ENCODE measurements at regions not wholly inside any gene's neighbourhood (a gene's known extent, or its start where the extent isn't known, plus 50 kb on each side); places are given as distances from the start of the nearest gene placed in this dataset.
"Not testable (repeated sequence)": the region's sequence is repeated elsewhere in the genome, so short reads cannot be mapped to it uniquely, and the experiment has no call there.

DNA sequence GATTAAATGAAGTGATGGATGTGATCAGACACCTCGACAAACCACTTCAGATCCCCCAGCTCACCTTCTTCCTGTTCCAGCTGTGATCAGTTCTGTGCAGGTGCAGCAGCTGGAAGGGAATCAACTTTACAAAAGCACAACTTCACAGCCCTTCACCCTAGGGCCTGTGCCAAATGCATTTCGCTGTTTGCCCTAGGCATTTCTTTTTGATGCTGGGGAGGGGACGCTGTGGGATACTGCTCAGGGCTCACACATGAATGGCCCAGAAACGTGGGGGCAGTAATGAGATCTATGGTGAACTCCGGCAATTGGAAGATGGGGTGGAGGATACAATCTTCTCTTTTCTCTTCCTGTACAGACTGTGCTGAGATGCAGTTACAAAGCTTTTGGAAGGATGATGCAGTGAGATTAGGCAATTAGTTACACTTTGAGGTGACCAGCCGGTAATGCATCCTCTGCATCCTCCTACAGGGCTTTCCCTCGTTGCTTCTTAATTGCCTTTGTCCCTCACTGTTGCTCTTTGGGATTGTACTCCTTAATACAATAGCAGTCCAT, 215.1 kb upstream of the PITX2 start:
- DNase-seq (ENCODE audit: extremely low read depth, low read depth, low spot score) = no peak

- DNase-seq (ENCODE audit: extremely low read depth, low read depth, low spot score) = no peak
Observed at GRCh38 chr4:110840221-110840654, 217.4 kb upstream of the PITX2 start.

- DNase-seq (ENCODE audit: extremely low read depth, low read depth, low spot score) = no peak
Observed at GRCh38 chr4:110848787-110849186, 225.9 kb upstream of the PITX2 start.

- DNase-seq (ENCODE audit: extremely low read depth, low read depth, low spot score) = no peak
Observed at GRCh38 chr4:110849461-110849860, 226.6 kb upstream of the PITX2 start.

GRCh38 chr4:110850461-110851442, 227.9 kb upstream of the PITX2 start:
- DNase-seq (ENCODE audit: extremely low read depth, low read depth, low spot score) = no peak

DNA sequence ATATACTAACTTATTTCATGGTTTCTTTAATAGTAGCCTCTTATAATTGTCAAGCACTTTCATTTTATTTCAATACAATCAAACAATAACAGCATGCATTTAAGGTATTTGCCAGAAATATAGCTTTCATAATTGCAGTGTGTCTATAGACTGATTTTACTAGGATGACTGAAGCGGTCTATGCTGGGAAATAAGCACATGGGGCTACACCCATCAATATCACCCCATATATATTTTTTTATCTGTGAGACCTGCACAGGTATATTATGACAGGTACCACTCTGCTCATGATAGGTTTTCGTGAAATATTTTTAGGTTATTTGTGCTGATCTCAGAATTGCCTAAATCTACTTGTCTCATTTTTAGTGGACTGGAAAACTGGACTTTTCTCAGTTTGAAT, 229.1 kb upstream of the PITX2 start:
- no peak for DNase-seq (ENCODE audit: extremely low read depth, low read depth, low spot score)

- DNase-seq (ENCODE audit: extremely low read depth, low read depth, low spot score) = no peak
Observed at GRCh38 chr4:110852793-110853192, 229.9 kb upstream of the PITX2 start.

- no peak for DNase-seq (ENCODE audit: extremely low read depth, low read depth, low spot score)
Observed at GRCh38 chr4:110853242-110853641, 230.4 kb upstream of the PITX2 start.

- DNase-seq (ENCODE audit: extremely low read depth, low read depth, low spot score) = no peak
Observed at GRCh38 chr4:110854021-110854678, 231.3 kb upstream of the PITX2 start.

- DNase-seq (ENCODE audit: extremely low read depth, low read depth, low spot score) = no peak
Observed at GRCh38 chr4:110860125-110860524, 237.2 kb upstream of the PITX2 start.

- no peak for DNase-seq (ENCODE audit: extremely low read depth, low read depth, low spot score)
Observed at GRCh38 chr4:110860901-110861300, 238.0 kb upstream of the PITX2 start.

DNA sequence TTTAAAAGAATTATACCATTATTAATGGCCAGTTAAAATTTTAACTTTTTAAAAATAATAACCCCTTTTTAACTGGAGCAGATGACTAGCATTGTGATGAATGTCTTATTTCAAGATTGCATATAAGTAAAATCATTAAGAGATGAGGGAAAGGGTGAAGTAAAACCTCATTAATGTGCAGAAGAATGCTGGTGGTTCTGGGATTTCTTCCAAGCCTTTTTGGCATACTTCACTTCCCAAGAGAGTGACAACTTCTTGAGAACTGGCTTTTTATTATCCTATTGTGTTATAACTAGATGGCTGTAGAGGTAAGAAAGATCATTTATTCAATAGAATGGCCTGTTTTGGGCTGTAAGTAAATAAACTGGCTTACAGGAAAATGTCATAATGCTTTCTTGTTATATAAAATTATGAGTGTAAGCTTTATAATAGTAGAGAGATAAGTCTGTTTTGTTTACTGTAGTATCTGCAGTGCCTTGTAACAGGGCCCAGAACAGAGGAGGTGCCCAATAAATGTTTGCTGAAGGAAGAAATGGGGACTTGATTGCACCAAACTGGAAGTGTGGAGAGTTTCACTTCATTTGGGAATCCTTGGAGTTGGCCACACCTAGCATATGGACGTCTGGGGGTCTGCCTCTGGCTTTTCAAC, 242.9 kb upstream of the PITX2 start:
- no peak for DNase-seq (ENCODE audit: extremely low read depth, low read depth, low spot score)

GRCh38 chr4:110867251-110867960, 244.5 kb upstream of the PITX2 start:
- no peak for DNase-seq (ENCODE audit: extremely low read depth, low read depth, low spot score)

DNA sequence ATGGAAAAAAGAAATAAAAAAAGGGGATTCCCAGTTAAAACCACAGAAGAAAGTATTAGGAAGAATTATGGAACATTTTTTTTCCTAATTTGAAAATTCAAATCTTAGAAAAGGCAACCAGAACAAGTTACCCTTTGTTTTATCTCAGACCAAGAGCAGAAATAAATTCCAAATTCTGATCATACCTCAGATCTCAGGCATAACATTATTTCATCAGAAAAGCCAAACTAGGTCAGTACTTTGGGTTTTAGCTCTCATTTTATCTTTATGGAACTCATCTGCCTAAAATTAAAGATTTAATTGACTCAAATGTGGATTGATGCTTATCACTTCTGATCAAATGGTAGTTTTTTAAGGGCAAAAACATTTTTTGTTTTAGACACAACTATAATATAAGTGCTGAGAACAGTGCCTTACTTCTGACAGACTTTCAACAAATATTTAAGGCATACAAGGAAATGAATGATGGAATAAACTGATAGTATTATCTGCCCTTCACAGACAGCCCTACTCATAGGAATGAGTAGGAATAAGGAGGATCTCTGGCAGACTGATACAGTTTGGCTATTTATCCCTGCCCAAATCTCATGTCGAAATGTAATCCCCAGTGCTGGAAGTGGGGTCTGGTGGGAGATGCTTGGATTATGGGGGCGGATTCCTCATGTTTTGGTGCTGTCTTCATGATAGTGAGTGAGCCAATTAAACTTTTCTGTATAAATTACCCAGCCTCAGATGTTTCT, 245.3 kb upstream of the PITX2 start:
- no peak for DNase-seq (ENCODE audit: extremely low read depth, low read depth, low spot score)

DNA sequence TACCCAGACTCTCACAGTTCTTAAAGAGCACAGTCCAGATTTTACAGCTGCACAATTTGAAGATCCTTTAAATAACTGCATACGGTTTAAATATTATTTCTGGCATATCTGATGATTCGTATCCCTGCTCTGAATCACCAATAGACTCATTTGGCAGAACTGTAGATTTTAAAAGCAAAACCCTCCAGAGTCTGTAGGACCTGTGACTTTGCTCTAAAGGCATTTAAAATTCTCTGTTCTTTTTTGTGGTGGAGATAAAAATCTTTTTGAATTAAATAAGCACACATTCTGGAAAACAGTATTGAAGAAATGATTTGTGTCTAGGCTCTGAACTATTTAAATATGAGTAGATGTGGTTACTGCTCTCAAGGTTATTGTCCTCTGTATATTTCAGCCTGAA, 246.2 kb upstream of the PITX2 start:
- no peak for DNase-seq (ENCODE audit: extremely low read depth, low read depth, low spot score)

DNA sequence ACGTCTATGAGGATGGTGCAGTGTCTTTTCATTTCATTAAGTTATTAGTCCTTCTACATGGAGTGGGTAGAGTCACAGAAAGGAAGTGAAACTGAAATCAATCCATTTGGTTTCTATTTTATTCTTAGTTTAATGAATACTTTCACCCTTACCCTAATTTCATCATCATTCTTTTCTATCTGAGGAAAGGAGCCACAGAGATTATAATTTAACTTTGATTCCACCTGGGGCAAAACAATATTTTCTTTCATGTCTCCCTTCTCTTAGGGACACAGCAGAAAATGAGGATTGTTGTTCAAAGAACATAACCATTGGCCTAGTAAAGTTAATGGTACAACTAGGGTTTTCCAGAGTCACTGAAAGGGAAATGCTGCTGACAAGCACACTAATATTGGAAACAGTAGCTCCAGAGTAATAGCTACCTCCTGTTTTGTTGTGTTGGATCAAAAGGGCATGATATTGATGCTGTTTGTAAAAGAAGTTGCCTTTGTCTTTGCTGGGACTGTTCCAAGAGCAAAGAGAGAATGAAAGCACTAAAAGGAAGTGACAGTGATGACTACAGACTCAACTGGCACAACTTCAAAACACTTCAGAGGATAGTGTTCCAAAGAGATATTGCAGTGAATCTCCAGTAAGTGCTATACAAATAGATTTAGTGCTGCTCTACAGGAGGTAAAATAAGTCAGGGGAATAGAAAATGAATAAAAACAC, 247.1 kb upstream of the PITX2 start:
- no peak for DNase-seq (ENCODE audit: extremely low read depth, low read depth, low spot score)

DNA sequence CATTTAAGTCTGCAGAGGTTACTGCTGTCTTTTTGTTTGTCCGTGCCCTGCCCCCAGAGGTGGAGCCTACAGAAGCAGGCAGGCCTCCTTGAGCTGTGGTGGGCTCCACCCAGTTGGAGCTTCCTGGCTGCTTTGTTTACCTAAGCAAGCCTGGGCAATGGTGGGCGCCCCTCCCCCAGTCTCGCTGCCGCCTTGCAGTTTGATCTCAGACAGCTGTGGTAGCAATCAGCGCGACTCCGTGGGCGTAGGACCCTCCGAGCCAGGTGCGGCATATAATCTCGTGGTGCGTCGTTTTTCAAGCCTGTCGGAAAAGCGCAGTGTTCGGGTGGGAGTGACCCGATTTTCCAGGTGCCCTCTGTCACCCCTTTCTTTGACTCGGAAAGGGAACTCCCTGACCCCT, 253.3 kb upstream of the PITX2 start:
- not testable (repeated sequence) for DNase-seq (ENCODE audit: extremely low read depth, low read depth, low spot score)

DNA sequence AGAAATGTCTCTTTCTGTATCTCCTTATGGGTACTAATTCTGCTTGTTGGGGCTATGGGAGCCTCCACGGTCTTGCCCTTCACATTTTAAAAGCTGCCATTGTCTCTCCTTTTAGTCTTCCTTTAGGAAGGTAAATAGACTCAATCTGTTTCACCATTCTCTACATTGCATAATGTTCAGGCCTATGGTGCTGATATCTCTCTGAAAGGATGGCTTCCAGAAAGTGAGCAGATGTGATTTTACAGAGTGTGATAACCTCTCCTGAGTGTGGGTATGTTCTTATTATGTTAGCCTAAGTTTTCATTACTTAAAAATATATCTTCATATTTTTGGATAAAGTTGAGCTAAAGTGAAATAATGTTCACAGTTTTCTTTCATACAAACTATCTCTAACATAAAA, 254.0 kb upstream of the PITX2 start:
- DNase-seq (ENCODE audit: extremely low read depth, low read depth, low spot score) = no peak

DNA sequence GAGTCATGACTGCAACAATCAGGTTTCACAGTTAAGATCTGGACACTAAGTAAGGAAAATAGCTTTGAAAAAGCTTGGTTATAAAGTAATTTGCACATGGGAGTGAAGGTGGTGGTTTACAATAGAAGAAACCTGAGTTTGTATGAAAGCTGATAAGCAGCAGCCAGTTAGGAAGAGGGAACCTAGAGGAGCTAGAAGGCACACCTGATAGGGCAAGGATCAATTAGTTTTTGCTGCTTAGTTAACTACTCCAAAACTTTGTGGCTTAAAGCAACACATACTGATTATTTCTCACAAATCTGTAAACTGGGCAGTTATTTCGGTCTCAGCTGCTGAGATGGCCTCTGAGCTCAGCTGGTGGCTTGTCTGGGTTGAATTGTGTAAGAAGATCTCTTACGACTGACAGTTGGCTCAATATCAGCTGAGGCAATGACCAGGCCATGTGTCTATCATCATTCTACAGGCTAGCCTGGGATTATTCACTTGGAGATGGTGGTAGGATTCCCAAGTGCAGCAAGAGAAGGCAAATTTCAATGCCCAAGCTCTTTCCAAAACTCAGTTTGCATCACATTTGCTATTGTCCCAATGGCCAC, 255.0 kb upstream of the PITX2 start:
- DNase-seq (ENCODE audit: extremely low read depth, low read depth, low spot score) = no peak

Measured in glomerular endothelial cell (primary cell).